ENCODE measurements at regions not wholly inside any gene's neighbourhood (a gene's known extent, or its start where the extent isn't known, plus 50 kb on each side); places are given as distances from the start of the nearest gene placed in this dataset.

GRCh38 chr15:38817427-38818156, 253.0 kb upstream of the RASGRP1 start:
- TF ChIP-seq, protein P1, sequence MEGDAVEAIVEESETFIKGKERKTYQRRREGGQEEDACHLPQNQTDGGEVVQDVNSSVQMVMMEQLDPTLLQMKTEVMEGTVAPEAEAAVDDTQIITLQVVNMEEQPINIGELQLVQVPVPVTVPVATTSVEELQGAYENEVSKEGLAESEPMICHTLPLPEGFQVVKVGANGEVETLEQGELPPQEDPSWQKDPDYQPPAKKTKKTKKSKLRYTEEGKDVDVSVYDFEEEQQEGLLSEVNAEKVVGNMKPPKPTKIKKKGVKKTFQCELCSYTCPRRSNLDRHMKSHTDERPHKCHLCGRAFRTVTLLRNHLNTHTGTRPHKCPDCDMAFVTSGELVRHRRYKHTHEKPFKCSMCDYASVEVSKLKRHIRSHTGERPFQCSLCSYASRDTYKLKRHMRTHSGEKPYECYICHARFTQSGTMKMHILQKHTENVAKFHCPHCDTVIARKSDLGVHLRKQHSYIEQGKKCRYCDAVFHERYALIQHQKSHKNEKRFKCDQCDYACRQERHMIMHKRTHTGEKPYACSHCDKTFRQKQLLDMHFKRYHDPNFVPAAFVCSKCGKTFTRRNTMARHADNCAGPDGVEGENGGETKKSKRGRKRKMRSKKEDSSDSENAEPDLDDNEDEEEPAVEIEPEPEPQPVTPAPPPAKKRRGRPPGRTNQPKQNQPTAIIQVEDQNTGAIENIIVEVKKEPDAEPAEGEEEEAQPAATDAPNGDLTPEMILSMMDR (IDR thresholded peaks at IDR 0.05; ENCODE audit: low read depth, low read length, poor library complexity, severe bottlenecking): peak; percentile 100
- no peak for TF ChIP-seq EZH2phosphoT487 (IDR thresholded peaks at IDR 0.05; ENCODE audit: borderline replicate concordance, low read length)
